ENCODE measurements at regions not wholly inside any gene's neighbourhood (a gene's known extent, or its start where the extent isn't known, plus 50 kb on each side); places are given as distances from the start of the nearest gene placed in this dataset.
"Not testable (repeated sequence)": the region's sequence is repeated elsewhere in the genome, so short reads cannot be mapped to it uniquely, and the experiment has no call there.

DNA sequence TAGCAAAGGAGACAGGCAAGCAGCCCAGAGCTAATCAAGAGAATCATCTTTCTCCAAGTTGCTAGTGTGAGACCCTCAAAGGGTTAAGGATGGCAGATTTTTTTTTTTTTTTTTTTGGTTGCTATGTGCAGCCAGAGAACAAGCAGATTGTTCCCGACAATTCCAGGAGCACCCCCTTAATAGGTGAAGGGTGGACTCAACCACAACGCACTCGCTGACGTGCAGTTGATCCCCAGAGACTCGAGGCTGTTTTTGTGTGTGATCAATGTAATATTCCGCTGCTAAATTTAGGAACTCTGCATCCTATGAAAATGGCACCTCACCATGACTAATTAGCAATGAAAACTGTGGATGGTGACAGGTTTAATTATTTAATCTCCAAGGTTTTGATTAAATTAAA lies 789.0 kb downstream of the KCNA4 start:
- TF ChIP-seq, protein P1, sequence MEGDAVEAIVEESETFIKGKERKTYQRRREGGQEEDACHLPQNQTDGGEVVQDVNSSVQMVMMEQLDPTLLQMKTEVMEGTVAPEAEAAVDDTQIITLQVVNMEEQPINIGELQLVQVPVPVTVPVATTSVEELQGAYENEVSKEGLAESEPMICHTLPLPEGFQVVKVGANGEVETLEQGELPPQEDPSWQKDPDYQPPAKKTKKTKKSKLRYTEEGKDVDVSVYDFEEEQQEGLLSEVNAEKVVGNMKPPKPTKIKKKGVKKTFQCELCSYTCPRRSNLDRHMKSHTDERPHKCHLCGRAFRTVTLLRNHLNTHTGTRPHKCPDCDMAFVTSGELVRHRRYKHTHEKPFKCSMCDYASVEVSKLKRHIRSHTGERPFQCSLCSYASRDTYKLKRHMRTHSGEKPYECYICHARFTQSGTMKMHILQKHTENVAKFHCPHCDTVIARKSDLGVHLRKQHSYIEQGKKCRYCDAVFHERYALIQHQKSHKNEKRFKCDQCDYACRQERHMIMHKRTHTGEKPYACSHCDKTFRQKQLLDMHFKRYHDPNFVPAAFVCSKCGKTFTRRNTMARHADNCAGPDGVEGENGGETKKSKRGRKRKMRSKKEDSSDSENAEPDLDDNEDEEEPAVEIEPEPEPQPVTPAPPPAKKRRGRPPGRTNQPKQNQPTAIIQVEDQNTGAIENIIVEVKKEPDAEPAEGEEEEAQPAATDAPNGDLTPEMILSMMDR (conservative IDR thresholded peaks at IDR 0.05) = no peak
- H3K27ac ChIP-seq = no peak overlapping the region

DNA sequence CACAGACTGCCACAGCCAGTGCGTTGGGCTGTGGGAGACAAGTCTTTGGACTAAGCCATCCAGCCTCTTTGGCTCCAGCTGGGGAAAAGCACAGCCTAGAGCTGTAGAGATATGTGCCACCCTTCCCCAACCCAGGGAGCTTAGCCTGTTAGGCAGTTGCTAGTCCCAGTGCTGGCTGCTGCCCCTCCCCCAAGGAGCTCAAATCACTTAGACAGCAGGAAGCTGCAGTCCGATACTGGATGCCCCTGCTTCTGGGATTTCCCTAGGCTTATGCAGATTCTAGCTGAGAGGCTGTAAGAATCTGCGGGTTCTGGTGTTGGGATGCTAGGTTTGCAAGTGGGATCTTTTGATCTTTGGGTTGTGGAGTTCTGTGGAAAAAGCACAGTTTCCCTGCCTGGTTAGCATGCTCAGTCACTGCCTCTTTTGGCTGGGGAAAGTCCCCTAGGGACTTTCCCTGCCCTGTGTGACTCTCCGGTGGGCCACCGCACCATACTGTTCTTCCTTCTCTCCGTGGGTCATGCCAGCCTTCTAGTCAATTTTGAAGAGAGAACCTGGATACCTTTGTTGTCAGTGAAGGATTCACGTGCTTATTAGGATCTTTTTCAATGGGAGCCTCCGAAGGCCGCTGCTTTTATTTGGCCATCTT lies 792.0 kb downstream of the KCNA4 start:
- TF ChIP-seq, protein P1 (conservative IDR thresholded peaks at IDR 0.05) = no peak

DNA sequence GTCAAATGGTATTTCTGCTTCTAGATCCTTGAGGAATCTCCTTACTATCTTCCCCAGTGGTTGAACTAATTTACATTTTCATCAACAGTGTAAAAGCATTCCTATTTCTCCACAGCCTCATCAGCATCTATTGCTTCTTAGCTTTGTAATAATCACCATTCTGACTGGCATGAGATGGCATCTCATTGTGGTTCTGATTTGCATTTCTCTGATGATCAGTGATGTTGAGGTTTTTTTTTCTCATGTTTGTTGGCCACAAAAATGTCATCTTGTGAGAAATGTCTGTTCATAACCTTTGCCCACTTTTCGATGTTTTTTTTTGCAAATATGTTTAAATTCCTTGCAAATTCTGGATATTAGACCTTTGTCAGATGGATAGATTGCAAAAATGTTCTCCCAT lies 797.3 kb downstream of the KCNA4 start:
- H3K27ac ChIP-seq = not testable (repeated sequence)

More for the DNA sequence above, 792.0 kb downstream of the KCNA4 start:
- no peak overlapping the region for H3K27ac ChIP-seq

DNA sequence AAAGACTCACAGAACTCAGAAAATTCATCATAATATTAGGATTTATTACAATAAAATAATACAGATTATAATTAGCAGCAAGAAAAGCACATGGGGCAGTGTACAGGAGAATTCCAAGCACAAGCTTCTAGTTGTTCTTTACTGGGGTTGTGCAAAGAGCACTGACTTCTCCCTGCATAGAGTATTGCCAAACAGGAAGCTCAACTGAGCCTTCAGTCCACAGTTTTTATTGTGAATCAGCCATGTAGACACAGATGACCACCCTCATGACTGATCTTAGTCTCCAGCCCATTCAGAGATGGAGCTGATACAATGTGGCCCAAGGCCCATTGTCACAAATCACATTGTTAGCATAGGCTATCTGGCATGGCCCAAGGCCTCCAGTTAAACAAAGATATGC lies 798.9 kb downstream of the KCNA4 start:
- TF ChIP-seq, protein P1 (conservative IDR thresholded peaks at IDR 0.05) = no peak
- H3K27ac ChIP-seq = no peak overlapping the region

DNA sequence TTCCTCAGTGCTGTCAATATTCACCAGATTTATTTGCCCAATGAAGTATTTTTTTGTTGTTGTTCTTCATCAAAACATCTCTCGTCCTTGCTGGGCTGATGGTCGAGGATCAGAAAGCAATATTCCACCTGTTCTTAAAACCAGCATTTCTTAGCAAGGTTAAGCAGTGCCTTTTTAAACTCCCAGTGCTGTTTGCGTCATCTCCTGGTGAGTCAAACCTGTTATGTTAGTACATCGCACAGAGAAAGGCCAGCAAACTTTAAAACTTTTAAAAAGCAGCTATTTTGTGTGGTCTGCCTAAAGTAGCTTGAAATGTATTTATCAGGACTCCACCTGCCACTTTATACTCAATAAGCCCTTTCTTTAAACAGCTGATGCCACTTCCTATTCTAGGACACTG lies 802.0 kb downstream of the KCNA4 start:
- H3K27ac ChIP-seq = no peak overlapping the region

DNA sequence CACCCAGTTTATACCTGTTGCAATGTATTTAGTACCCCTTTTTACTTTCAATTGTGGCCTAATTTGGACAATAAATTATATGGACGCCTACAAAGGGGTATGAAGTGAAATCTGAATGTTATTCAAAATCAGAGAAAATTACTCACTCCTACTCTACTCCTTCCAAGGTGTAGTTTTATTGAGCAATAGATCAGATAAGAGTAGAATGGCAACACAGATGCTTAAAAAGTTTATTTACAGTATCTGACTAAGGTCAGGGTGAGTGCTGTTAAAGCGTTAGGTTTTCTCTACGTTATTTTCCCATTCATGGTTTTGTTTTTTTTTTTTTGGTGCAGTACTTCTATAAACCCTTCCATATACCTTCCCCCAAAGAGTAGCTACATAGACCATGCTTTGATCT lies 805.6 kb downstream of the KCNA4 start:
- no peak overlapping the region for H3K27ac ChIP-seq
- TF ChIP-seq, protein P1 (conservative IDR thresholded peaks at IDR 0.05) = no peak

More for the DNA sequence above, 802.0 kb downstream of the KCNA4 start:
- TF ChIP-seq, protein P1 (conservative IDR thresholded peaks at IDR 0.05) = no peak

DNA sequence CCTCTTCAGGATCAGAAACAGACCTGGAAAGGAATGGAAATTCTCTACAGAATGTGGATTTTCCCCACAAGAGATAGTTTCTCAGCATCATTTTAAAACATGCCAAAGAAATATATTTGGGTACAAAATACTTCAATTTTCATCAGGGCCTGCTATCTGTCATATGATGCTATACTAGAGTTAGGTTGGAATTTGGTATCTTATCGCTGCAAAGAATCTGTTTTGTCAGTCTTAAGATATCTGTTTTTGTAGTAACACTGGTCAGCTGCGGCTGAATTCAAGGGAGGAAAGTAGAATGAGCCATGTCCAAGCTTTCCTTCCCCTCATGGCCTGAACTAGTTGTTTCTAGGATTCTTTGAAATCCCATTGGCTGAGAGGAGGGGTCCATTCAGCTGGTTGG lies 806.4 kb downstream of the KCNA4 start:
- no peak overlapping the region for H3K27ac ChIP-seq
- TF ChIP-seq, protein P1 (conservative IDR thresholded peaks at IDR 0.05) = no peak

DNA sequence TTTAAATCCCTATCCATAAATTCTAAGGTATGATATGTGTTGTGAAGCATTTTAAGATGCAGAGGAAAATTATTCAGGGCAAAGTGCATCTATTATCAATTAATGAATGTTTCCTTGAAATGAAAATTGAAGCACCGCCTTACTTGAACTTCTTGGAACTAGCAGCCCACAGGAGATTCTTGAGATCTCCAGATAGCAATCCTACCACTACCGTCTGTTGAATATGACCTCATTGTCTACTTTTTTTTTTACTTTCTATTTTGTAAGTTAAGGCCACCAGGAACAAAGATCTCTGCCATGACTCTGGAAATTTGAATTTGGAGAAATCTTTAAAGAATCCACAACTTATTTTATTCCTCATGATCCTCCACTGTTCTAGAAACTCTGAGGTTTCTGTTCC lies 808.7 kb downstream of the KCNA4 start:
- TF ChIP-seq, protein P1 (conservative IDR thresholded peaks at IDR 0.05) = no peak

More for the DNA sequence above, 808.7 kb downstream of the KCNA4 start:
- H3K27ac ChIP-seq = no peak overlapping the region
